Sigmoid colon (tissue), 3 donors: ENCODE measurements at regions not wholly inside any gene's neighbourhood (a gene's known extent, or its start where the extent isn't known, plus 50 kb on each side); places are given as distances from the start of the nearest gene placed in this dataset.

Experiments
- CTCF ChIP-seq, 4 experiments: fragments of 450-650 bp in 3 of 4; fragments of 200-600 bp in 1 of 4; IDR thresholded peaks; one replicate each; pipeline ENCODE4 v1.5.1; 2016 to 2019; ENCODE audit warnings: antibody characterized with exemption in 4 of 4, mild to moderate bottlenecking in 3 of 4, moderate library complexity in 2 of 4
- POLR2A ChIP-seq, 2 donors: fragments of 450-650 bp; IDR thresholded peaks; one replicate each; pipeline ENCODE4 v1.6.1; 2016; ENCODE audit warnings: antibody characterized with exemption in 2 of 2, mild to moderate bottlenecking in 2 of 2, moderate library complexity in 2 of 2

- TF ChIP-seq CTCF (IDR thresholded peaks at IDR 0.05) (no peak), POLR2A (IDR thresholded peaks at IDR 0.05) (no peak)
These were observed 714.6 kb downstream of the CD109 start for GRCh38 chr6:74410630-74411029.
